22Rv1 (cell line): ENCODE measurements at regions not wholly inside any gene's neighbourhood (a gene's known extent, or its start where the extent isn't known, plus 50 kb on each side); places are given as distances from the start of the nearest gene placed in this dataset.

Experiments used
- ZFX ChIP-seq: fragments of 450-650 bp; IDR thresholded peaks from 2 replicates; pipeline ENCODE4 v1.6.1; 2017; ENCODE audit warnings: antibody characterized with exemption, borderline replicate concordance
- TF ChIP-seq, protein P1 (sequence below): fragments of 450-650 bp; IDR thresholded peaks from 2 replicates; pipeline ENCODE4 v1.5.1; 2017; ENCODE audit warnings: mild to moderate bottlenecking

DNA sequence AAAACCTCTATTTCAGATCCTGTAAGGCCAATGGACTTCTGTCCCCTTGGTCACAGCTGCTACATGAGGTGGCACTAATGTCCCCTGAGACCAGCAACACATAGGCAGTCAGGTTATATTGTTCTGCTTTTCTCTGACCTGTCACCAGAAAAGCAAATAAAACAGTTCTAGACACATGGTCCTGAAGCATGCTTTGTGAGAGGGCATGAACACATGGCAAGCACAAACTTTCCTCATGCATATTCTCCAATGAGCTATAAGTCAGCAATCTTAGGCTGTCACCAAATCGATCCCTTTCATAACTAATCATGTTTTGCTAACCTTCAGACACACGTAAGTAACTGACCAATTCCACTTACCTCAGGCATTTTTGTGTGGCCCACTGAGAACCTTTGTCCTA lies 225.4 kb upstream of the ZC3H12C start:
- TF ChIP-seq, protein P1, sequence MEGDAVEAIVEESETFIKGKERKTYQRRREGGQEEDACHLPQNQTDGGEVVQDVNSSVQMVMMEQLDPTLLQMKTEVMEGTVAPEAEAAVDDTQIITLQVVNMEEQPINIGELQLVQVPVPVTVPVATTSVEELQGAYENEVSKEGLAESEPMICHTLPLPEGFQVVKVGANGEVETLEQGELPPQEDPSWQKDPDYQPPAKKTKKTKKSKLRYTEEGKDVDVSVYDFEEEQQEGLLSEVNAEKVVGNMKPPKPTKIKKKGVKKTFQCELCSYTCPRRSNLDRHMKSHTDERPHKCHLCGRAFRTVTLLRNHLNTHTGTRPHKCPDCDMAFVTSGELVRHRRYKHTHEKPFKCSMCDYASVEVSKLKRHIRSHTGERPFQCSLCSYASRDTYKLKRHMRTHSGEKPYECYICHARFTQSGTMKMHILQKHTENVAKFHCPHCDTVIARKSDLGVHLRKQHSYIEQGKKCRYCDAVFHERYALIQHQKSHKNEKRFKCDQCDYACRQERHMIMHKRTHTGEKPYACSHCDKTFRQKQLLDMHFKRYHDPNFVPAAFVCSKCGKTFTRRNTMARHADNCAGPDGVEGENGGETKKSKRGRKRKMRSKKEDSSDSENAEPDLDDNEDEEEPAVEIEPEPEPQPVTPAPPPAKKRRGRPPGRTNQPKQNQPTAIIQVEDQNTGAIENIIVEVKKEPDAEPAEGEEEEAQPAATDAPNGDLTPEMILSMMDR = no peak
- no peak for TF ChIP-seq ZFX
